Panc1 (cell line): ENCODE measurements at regions not wholly inside any gene's neighbourhood (a gene's known extent, or its start where the extent isn't known, plus 50 kb on each side); places are given as distances from the start of the nearest gene placed in this dataset.

Experiments
- CTCF ChIP-seq: fragments of 450-650 bp; IDR thresholded peaks from 2 replicates; pipeline ENCODE4 v1.5.1; 2017; ENCODE audit warnings: mild to moderate bottlenecking
- TCF7L2 ChIP-seq: IDR thresholded peaks from 2 replicates; pipeline ENCODE4 v1.6.1; 2011; ENCODE audit warnings: mild to moderate bottlenecking, low read depth, low read length, inconsistent platforms

DNA sequence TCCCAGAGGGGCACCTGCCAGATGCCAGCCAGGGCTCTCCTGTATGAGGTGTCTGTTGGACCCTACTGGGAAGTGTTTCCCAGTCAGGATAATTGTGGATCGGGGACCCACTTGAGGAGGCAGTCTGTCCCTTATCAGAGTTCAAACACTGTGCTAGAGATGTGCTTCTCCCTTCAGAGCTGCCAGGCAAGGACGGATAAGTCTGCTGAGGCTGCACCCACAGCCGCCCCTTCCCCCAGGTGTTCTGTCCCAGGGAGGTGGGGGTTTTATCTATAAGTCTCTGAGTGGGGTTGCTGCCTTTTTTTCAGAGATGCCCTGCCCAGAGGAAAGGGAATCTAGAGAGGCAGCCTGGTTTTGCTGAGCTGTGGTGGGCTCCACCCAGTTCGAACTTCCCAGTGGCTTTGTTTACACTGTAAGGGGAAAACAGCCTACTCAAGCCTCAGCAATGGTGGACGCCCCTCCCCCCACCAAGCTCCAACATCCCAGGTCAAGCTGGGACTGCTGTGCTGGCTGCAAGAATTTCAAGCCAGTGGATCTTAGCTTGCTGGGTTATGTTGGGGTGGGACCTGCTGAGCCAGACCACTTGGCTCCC is 324.0 kb upstream of the SETBP1 start:
- no peak for TF ChIP-seq CTCF
- no peak for TF ChIP-seq TCF7L2
